CD4-positive, alpha-beta T cell treated with Interleukin-10 for 1 hour (primary cell): ENCODE measurements at regions not wholly inside any gene's neighbourhood (a gene's known extent, or its start where the extent isn't known, plus 50 kb on each side); places are given as distances from the start of the nearest gene placed in this dataset.
"Not testable (repeated sequence)": the region's sequence is repeated elsewhere in the genome, so short reads cannot be mapped to it uniquely, and the experiment has no call there.

ENCODE experiments used
- DNase-seq: peaks from one replicate; pipeline ENCODE4 v3.0.0-alpha.2; 2020

- DNase-seq = no peak
These were observed 621.9 kb downstream of the DTWD2 start for GRCh38 chr5:118366429-118366828.

DNA sequence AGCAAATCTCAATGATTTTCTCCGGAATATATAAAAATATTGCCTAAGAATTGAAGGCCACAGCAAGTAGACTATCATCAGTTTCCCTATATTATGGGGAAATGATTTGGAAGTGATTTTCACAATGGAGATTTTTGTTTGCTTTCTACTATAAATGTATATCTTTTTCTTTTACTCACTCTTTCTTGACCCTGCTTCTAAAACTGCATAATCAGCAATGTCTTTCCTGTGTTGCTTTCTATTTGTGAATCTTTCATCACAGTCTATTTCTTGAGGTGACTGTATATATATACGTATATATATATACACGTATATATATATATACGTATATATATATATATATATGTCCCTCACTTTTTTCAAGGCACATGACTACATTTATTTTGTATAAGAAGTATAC, 622.6 kb downstream of the DTWD2 start:
- DNase-seq = no peak

- no peak for DNase-seq
These were observed 633.5 kb downstream of the DTWD2 start for GRCh38 chr5:118354797-118355196.

- no peak for DNase-seq
These were observed 634.4 kb downstream of the DTWD2 start for GRCh38 chr5:118353970-118354369.

DNA sequence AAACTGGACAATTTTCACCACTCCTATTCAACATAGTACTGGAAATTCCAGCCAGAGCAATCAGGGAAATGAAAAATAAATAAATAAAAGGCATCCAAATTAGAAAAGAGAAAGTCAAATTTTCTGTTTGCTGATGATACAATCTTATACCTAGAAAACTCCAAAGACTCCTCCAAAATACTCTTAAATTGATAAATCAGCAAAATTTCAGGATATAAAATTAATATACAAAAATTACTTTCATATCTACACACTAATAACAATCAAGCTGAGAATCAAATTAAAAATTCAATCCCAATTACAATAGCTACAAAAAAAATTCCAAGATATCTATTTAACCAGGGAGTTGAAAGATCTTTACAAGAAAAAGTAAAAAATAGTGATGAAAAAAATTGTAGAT, 651.9 kb downstream of the DTWD2 start:
- no peak for DNase-seq

DNA sequence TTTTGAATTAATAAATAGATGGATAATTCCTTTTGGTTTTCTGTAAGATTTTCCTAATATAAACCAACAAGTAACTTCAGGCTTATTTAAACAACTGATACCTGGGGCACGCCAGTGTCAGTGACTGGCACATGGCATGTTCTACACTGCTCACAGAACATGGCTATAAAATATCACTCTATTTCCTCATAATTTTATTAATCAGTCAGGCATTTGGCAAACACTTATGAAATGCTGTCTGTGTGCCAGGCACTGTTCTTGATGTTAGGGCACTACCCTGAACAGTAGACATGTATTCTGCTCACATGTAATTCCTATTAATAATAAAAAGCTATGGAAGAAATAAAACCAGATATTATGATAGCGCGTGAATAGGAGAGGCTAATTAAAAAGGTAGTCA, 661.0 kb downstream of the DTWD2 start:
- no peak for DNase-seq

DNA sequence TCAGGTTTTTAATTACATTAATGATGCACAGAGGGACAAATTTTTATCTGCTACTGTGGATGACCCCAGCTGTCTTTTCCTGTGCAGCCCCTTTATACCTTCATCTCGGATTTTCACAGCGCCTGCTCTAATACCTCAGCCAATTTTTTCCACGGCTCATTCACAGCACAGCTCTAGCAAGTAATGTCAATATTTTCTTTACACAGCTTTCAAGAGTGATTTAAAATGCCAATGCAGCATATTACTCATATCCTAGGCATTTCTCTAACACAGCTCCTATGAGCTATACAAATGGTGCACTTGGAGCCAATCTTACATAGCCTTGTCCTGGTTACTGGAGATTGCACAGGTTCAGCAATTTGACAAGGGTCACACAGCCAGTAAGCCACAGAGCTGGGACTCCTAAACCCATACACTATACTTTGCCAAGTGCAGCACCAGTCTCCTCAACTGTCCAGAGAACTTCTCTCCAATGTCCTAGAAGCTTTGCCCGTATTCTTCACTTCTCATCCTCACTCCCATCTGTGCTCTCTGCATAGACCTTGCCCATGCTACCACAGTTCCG, 661.8 kb downstream of the DTWD2 start:
- no peak for DNase-seq

- DNase-seq = no peak
These were observed 662.4 kb downstream of the DTWD2 start for GRCh38 chr5:118325931-118326330.

DNA sequence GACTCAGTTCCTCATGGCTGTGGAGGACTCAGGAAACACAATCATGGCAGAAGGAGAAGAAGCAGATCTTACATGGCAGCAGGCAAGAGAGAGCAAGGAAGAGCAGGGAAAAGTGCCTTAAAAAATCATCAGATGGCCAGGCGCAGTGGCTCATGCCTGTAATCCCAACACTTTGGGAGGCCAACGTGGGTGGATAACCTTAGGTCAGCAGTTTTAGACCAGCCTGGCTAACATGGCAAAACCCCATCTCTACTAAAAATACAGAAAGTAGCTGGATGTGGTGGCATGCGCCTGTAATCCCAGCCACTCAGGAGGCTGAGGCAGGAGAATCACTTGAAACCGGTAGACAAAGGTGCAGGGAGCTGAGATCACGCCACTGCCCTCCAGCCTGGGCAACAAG, 664.6 kb downstream of the DTWD2 start:
- not testable (repeated sequence) for DNase-seq

DNA sequence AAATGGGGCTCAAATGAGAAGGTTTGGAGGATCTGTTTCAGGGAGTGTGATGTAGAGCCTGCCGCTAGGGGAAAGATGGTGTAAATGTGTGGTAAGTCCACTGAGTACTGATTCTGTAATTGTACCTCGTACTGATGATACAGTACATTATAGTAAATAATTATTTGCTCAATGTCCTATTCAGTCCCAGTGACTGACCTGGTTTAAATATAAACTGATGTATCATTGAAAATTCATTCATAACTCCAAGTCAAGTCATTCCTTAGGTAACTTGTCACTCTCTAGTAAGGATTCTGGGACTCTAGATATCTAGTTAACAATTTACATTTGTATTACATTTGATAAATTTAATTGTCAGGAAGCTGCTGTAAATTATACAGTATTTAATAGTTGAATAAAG, 667.3 kb downstream of the DTWD2 start:
- DNase-seq = no peak

- DNase-seq = no peak
These were observed 668.2 kb downstream of the DTWD2 start for GRCh38 chr5:118320121-118320520.

DNA sequence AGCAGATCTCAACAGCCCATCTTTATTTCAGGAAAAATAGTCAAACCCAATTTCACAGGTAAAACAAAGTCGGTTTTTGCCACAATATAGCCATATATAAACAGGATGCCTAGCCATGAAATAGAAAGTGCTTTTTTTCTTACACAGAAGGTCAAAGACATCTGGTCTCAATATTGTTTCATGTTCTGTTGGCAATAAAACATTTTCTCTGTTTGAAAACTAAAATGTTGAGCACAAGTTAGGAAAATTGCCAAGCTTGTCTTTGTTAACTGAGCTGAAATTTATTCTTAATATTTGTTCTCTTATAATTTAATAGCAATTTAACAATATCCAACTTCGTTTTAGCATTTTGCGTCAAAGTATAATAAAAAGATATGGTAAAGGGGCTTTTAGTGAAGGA, 673.4 kb downstream of the DTWD2 start:
- DNase-seq = no peak

DNA sequence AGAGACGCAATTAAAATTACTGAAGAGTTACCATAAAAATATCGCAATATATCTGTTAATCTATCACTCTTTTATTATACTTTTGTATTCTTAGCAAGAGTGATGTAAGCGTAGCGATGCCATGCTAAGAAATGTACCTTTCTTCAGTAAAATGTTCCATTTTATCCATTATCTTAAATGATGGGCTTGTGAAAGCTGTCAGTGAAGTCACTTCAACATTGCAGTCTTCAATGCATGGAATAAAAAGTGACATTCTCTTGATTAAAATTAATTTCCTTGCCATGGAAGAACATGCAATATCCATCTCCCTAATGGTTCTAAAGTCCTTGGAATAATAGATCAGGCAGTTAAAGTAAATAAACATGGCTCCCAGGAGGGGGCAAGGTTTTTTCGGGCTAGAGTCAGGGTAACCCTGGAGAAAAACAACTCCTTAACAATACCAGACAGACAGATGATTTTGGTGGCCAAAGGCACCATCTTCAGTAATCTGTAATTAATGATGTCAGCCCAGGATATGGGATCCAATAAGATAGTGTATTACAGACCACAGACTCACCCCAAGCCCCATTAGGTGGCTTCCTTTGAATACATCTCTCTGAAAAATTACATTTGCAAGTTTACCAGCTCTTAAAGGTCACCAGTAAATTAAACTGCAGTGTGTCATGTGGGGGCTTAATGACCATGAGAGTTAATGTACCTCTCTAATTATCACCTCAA, 677.1 kb downstream of the DTWD2 start:
- no peak for DNase-seq

DNA sequence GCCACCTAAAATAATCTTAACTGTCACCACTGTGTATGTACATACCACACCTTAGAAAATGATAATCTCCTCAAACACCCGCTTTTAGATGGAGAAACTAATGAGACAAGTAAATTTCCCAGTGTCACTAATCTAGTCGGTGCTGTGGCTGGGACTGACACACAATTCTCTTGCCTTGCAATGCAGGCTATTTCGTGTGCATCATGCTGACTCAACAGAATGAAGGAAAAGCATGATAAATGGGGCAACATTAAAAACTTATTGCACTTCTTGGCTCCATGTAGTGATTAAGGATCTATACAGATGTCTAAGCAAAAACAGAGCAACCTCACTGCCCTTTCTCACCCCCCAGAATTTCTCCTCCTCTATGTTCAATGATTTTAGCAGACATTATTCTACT, 677.9 kb downstream of the DTWD2 start:
- DNase-seq = no peak

GRCh38 chr5:118303296-118303695, 685.1 kb downstream of the DTWD2 start:
- DNase-seq = no peak

- DNase-seq = no peak
These were observed 685.6 kb downstream of the DTWD2 start for GRCh38 chr5:118302786-118303185.

GRCh38 chr5:118301696-118302095, 686.7 kb downstream of the DTWD2 start:
- no peak for DNase-seq

- no peak for DNase-seq
These were observed 693.3 kb downstream of the DTWD2 start for GRCh38 chr5:118295045-118295444.

DNA sequence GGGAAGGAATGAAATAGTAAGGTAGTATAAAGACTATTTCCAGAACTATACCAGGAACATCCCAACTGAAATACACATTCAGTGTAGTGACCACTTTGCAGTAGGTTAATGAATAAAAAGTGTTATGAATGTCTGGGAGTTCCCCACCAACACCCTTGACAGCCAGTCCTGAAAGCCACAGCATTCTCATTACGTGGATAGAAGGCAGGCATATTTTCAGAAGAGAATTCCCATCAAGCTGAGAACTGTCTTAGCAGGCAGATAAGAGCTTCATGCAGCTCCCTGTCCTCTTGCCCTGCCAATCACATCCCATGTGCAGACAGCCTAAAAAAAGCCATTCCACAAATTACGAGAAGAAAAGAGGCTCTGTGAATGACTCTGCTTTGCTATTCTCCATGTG, 695.0 kb downstream of the DTWD2 start:
- no peak for DNase-seq

DNA sequence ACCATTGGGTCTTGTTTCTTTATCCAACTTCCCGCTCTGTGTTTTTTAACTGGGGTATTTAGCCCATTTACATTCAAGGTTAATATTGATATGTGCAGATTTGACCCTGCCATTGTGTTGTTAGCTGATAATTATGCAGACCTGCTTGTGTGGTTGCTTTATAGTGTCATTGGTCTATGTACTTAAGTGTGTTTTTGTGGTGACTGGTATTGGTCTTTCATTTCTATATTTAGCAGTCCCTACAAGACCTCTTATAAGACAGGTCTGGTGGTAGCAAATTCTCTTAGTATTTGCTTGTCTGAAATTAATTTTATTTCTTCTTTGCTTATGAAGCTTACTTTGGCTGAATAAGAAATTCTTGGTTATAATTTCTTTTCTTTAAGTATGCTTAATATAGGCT, 698.1 kb downstream of the DTWD2 start:
- DNase-seq = no peak

DNA sequence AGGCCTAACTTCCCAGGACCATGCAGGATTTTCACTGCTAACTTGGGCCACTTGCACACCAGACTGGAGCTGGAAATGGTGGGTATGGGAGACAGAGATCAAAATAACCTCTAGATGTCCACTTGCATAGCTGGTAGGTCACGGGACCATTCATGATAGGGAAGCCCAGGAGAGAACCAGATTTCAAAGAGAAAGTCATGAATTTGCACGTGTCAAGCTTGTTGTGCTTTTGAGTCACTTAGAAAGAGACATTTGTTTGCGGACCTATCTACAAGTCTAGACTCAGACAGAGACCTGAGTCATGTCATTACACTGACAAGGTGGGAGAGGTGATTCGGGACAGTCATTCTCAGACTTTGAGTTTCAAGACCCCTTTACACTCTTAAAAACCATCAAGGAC, 704.1 kb downstream of the DTWD2 start:
- not testable (repeated sequence) for DNase-seq

DNA sequence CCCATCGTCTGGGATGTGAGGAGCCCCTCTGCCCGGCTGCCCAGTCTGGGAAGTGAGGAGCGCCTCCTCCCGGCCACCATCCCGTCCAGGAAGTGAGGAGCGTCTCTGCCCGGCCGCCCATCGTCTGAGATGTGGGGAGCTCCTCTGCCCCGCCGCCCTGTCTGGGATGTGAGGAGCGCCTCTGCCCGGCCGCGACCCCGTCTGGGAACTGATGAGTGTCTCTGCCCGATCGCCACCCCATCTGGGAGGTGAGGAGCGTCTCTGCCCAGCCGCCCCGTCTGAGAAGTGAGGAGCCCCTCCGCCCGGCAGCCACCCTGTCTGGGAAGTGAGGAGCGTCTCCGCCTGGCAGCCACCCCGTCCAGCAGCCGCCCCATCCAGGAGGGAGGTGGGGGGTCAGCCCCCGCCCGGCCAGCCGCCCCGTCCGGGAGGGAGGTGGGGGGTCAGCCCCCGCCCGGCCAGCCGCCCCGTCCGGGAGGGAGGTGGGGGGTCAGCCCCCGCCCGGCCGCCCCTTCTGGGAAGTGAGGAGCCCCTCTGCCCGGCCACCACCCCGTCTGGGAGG, 705.8 kb downstream of the DTWD2 start:
- not testable (repeated sequence) for DNase-seq

GRCh38 chr5:118279540-118280294, 708.6 kb downstream of the DTWD2 start:
- no peak for DNase-seq

DNA sequence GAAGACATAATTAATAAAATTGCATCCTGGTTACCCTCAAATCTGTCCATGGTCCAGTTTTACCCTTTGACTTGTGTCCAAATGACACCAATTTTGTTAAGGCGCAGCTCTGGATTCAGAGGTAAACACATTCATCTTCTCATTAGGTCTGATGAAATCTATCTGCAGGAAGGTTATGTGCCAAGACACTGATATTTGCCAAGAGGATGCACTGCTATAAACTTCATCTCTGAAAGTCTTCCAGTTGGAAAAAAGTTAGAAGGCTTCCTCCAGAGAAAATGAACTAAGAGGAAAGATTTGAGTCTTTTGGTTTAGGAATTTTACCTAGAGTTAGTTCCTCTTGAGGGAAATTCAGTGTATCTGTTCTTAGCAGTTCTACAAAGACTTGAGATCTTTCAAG, 717.8 kb downstream of the DTWD2 start:
- DNase-seq = no peak
